H9 (cell line): ENCODE measurements at regions not wholly inside any gene's neighbourhood (a gene's known extent, or its start where the extent isn't known, plus 50 kb on each side); places are given as distances from the start of the nearest gene placed in this dataset.

Source experiments
- DNase-seq: peaks from one replicate; pipeline ENCODE4 v3.0.0-alpha.2; 2017
- H2AFZ ChIP-seq: one replicate; pipeline ENCODE4 v1.6.1; 2013; ENCODE audit warnings: mild to moderate bottlenecking, low read length, control low read depth, moderate library complexity
- H2AK5ac ChIP-seq: 2 replicates; pipeline ENCODE4 v1.6.1; 2013; ENCODE audit warnings: low read length, control low read depth, mixed read lengths; ENCODE audit not compliant: insufficient read length
- H2BK120ac ChIP-seq: one replicate; pipeline ENCODE4 v1.6.1; 2013; ENCODE audit warnings: low read depth, mild to moderate bottlenecking, low read length, control low read depth, inconsistent platforms; ENCODE audit not compliant: poor library complexity, severe bottlenecking
- H2BK12ac ChIP-seq: 2 replicates; pipeline ENCODE4 v1.6.1; 2013; ENCODE audit warnings: low read length, control low read depth, mixed read lengths, low read depth; ENCODE audit not compliant: insufficient read length
- H2BK15ac ChIP-seq: 2 replicates; pipeline ENCODE4 v1.6.1; 2013; ENCODE audit warnings: low read depth, low read length, control low read depth
- H2BK20ac ChIP-seq: one replicate; pipeline ENCODE4 v1.6.1; 2013; ENCODE audit warnings: low read depth, mild to moderate bottlenecking, low read length, control low read depth, inconsistent platforms; ENCODE audit not compliant: poor library complexity, severe bottlenecking
- H2BK5ac ChIP-seq: 2 replicates; pipeline ENCODE4 v1.6.1; 2013; ENCODE audit warnings: low read length, control low read depth, mixed read lengths; ENCODE audit not compliant: insufficient read length
- H3K14ac ChIP-seq: 2 replicates; pipeline ENCODE4 v1.6.1; 2013; ENCODE audit warnings: low read length, control low read depth; ENCODE audit not compliant: insufficient read depth
- H3K18ac ChIP-seq: 2 replicates; pipeline ENCODE4 v1.6.1; 2013; ENCODE audit warnings: low read depth, mild to moderate bottlenecking, mixed read lengths, low read length, control low read depth; ENCODE audit not compliant: insufficient read length
- H3K23ac ChIP-seq: 2 replicates; pipeline ENCODE4 v1.6.1; 2013; ENCODE audit warnings: low read length, control low read depth, mixed read lengths, low read depth; ENCODE audit not compliant: insufficient read length
- H3K23me2 ChIP-seq: 2 replicates; pipeline ENCODE4 v1.6.1; 2013; ENCODE audit warnings: low read depth, mild to moderate bottlenecking, mixed read lengths, low read length, control low read depth; ENCODE audit not compliant: insufficient read length, poor library complexity, severe bottlenecking
- H3K27ac ChIP-seq: 2 replicates; pipeline ENCODE4 v1.5.1; 2013; ENCODE audit warnings: low read length, control low read depth, mixed read lengths, low read depth; ENCODE audit not compliant: insufficient read length
- H3K27me3 ChIP-seq: 2 replicates; pipeline ENCODE4 v1.6.1; 2013; ENCODE audit warnings: low read length, control low read depth, inconsistent platforms; ENCODE audit not compliant: insufficient read depth
- H3K4ac ChIP-seq: 2 replicates; pipeline ENCODE4 v1.6.1; 2013; ENCODE audit warnings: low read depth, mild to moderate bottlenecking, control low read depth, inconsistent platforms, low read length, moderate library complexity
- H3K4me1 ChIP-seq: 2 replicates; pipeline ENCODE4 v1.6.1; 2013; ENCODE audit warnings: low read length, control low read depth, inconsistent platforms; ENCODE audit not compliant: insufficient read depth
- H3K4me2 ChIP-seq: 2 replicates; pipeline ENCODE4 v1.6.1; 2013; ENCODE audit warnings: low read length, control low read depth, mixed read lengths; ENCODE audit not compliant: insufficient read length, insufficient read depth
- H3K56ac ChIP-seq: 2 replicates; pipeline ENCODE4 v1.6.1; 2013; ENCODE audit warnings: low read depth, mild to moderate bottlenecking, mixed read lengths, low read length, control low read depth; ENCODE audit not compliant: insufficient read length
- H3K79me1 ChIP-seq: 2 replicates; pipeline ENCODE4 v1.6.1; 2013; ENCODE audit warnings: low read depth, mild to moderate bottlenecking, moderate library complexity, low read length, control low read depth, inconsistent platforms; ENCODE audit not compliant: insufficient read depth, poor library complexity, severe bottlenecking
- H3K79me2 ChIP-seq: 2 replicates; pipeline ENCODE4 v1.6.1; 2013; ENCODE audit warnings: low read length, control low read depth, inconsistent platforms; ENCODE audit not compliant: insufficient read depth
- H3K9ac ChIP-seq: 2 replicates; pipeline ENCODE4 v1.6.1; 2013; ENCODE audit warnings: low read length, control low read depth, mixed read lengths; ENCODE audit not compliant: insufficient read length; ENCODE audit errors: extremely low read depth
- H3K9me3 ChIP-seq: one replicate; pipeline ENCODE4 v1.6.1; 2013; ENCODE audit warnings: low read depth, low read length, inconsistent platforms; ENCODE audit not compliant: control insufficient read depth
- H3T11ph ChIP-seq: one replicate; pipeline ENCODE4 v1.6.1; 2013; ENCODE audit warnings: mild to moderate bottlenecking, low read length, control low read depth, inconsistent platforms
- H4K20me1 ChIP-seq: one replicate; pipeline ENCODE4 v1.6.1; 2013; ENCODE audit not compliant: control insufficient read depth, insufficient read length, insufficient read depth
- H4K5ac ChIP-seq: 2 replicates; pipeline ENCODE4 v1.6.1; 2013; ENCODE audit warnings: low read depth, mild to moderate bottlenecking, mixed read lengths, low read length, control low read depth; ENCODE audit not compliant: insufficient read length
- H4K8ac ChIP-seq: replicated peaks from 2 replicates; pipeline ENCODE4 v1.6.1; 2013; ENCODE audit warnings: low read length, control low read depth, mixed read lengths, low read depth; ENCODE audit not compliant: insufficient read length
- H4K91ac ChIP-seq: 2 replicates; pipeline ENCODE4 v1.6.1; 2013; ENCODE audit warnings: low read depth, mild to moderate bottlenecking, moderate library complexity, mixed read lengths, low read length, control low read depth; ENCODE audit not compliant: insufficient read length
- H3K27ac Mint-ChIP-seq, 3 experiments: 2 replicates in 2 of 3; 3 replicates in 1 of 3; pipeline ENCODE4 v1.8.0; 2020 to 2021; ENCODE audit warnings: mixed read lengths in 3 of 3, mild to moderate bottlenecking in 1 of 3, moderate library complexity in 1 of 3
- H3K27me3 Mint-ChIP-seq: 2 replicates; pipeline ENCODE4 v1.8.0; 2021; ENCODE audit warnings: low read depth, mild to moderate bottlenecking, moderate library complexity, mixed read lengths
- H3K36me3 Mint-ChIP-seq, 3 experiments: 2 replicates in 2 of 3; 3 replicates in 1 of 3; pipeline ENCODE4 v1.8.0; 2020 to 2021; ENCODE audit warnings: low read depth in 3 of 3, mixed read lengths in 3 of 3; ENCODE audit not compliant: insufficient read depth in 1 of 3
- H3K4me1 Mint-ChIP-seq, 2 experiments: 2 replicates each; pipeline ENCODE4 v1.8.0; 2020; ENCODE audit warnings: mixed read lengths in 2 of 2
- H3K4me3 Mint-ChIP-seq, 2 experiments: 2 replicates in 1 of 2; 3 replicates in 1 of 2; pipeline ENCODE4 v1.8.0; 2020 to 2021; ENCODE audit warnings: mild to moderate bottlenecking in 2 of 2, mixed read lengths in 2 of 2, moderate library complexity in 1 of 2
- H3K9me3 Mint-ChIP-seq, 2 experiments: 2 replicates in 1 of 2; 3 replicates in 1 of 2; pipeline ENCODE4 v1.8.0; 2020; ENCODE audit warnings: mild to moderate bottlenecking in 2 of 2, mixed read lengths in 2 of 2, moderate library complexity in 1 of 2
- WGBS: extraction: QIAGEN DNeasy Blood & Tissue Kit; methylation state at CpG from one replicate; pipeline ENCODE4 v1.1.7; 2013; ENCODE audit warnings: missing lambda C conversion rate, low lambda C conversion rate, mixed read lengths; ENCODE audit not compliant: insufficient read length; ENCODE audit errors: extremely low coverage; 5-methylcytosine and 5-hydroxymethylcytosine counted together
- TF ChIP-seq, protein P1 (sequence below): fragments of 200-600 bp; sonication (generic); conservative IDR thresholded peaks from 3 replicates; pipeline ENCODE4 v1.8.0; 2021; ENCODE audit warnings: antibody characterized with exemption, mild to moderate bottlenecking

DNA sequence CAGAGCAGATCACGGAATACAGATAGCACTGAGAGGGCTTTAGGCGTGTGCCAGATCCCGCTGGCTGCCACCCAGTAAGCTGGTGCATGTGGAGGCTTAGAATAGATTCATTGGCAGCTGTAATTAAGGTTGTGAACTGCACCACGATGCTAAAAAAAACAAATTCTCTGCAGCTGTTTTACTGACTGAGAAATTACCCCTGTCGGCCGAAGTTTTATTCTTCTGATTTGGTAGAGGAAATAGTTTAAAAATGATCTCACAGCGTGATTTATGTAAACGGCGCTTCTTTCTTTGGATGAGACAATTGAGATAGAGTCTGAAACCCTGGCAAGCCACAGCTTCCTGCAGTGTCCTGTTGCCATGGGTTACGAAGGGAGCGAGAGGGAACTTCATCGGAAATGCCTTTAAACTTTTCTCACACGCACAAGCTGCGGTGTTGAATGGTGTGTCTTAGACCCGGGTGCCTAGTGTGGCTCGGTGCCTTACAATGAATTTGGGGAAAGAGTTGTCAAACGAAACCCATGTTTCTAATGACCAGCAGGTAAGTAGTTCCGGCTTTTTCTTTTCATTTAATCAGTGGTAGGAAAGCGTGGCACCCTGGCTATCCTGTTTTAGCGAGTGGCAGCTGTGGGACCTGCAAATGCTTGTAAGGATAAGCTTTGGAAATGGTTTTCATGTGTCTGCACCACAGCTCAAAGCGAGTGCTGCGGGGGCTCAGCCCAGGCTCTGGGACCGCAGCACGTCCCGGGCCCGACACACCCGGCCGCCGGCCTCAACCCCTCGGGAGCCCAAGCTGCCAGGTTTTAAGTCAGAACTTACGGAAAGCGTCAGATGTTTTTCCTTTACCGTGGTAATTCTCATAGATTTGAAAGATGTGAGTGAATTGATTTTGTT lies 71.7 kb upstream of the HGFAC start:
- Mint-ChIP-seq H3K27me3 (peaks cover 17% of the 10 kb centered on the region), H3K4me1 (peaks cover 44 to 55% of the 10 kb centered on the region in 2 experiments), H3K4me3 (peak overlapping the region; percentile 39 to 72), H3K9me3 (0 out of 5 replicates have a peak, but pooled peaks cover 0 to 4% of the 10 kb centered on the region in 2 experiments), H3K36me3 (peaks cover 0 to 2% (median 0%) of the 10 kb centered on the region in 3 experiments; a peak in 3 of 7 replicates), H3K27ac (peak overlapping the region in 2 of 3 experiments; percentile 59 to 67; a peak in 3 of 7 replicates)
- H4K91ac ChIP-seq, result no peak overlapping the region
- H3K9me3 ChIP-seq, result no peaks in the 10 kb centered on the region
- no peaks in the 10 kb centered on the region for H3K79me1 ChIP-seq
- WGBS, result no CpG with 5 or more reads among the region's 33 CpGs
- no peak overlapping the region for H3K56ac ChIP-seq
- H4K8ac ChIP-seq, result no peak overlapping the region
- DNase-seq, result peak; percentile 70
- H2AK5ac ChIP-seq, result no peak overlapping the region
- H3K4me1 ChIP-seq, result peaks cover 8% of the 10 kb centered on the region; the same call in 1 of the 2 replicates
- no peak overlapping the region for H3K9ac ChIP-seq
- no peak overlapping the region for H2BK12ac ChIP-seq
- no peak overlapping the region for H4K5ac ChIP-seq
- H3T11ph ChIP-seq, result no peak overlapping the region
- H3K79me2 ChIP-seq, result no peaks in the 10 kb centered on the region
- TF ChIP-seq, protein P1, sequence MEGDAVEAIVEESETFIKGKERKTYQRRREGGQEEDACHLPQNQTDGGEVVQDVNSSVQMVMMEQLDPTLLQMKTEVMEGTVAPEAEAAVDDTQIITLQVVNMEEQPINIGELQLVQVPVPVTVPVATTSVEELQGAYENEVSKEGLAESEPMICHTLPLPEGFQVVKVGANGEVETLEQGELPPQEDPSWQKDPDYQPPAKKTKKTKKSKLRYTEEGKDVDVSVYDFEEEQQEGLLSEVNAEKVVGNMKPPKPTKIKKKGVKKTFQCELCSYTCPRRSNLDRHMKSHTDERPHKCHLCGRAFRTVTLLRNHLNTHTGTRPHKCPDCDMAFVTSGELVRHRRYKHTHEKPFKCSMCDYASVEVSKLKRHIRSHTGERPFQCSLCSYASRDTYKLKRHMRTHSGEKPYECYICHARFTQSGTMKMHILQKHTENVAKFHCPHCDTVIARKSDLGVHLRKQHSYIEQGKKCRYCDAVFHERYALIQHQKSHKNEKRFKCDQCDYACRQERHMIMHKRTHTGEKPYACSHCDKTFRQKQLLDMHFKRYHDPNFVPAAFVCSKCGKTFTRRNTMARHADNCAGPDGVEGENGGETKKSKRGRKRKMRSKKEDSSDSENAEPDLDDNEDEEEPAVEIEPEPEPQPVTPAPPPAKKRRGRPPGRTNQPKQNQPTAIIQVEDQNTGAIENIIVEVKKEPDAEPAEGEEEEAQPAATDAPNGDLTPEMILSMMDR, result no peak
- no peak overlapping the region for H3K27ac ChIP-seq
- H2BK20ac ChIP-seq, result no peak overlapping the region
- peaks cover 3% of the 10 kb centered on the region for H3K23me2 ChIP-seq
- H2BK5ac ChIP-seq, result no peak overlapping the region
- H3K27me3 ChIP-seq, result no peaks in the 10 kb centered on the region; the same call in 1 of the 2 replicates
- H2BK15ac ChIP-seq, result no peak overlapping the region
- H3K14ac ChIP-seq, result no peak overlapping the region
- no peak overlapping the region for H3K23ac ChIP-seq
- H3K4me2 ChIP-seq, result peak overlapping the region; percentile 30
- H2AFZ ChIP-seq, result no peak overlapping the region
- H3K4ac ChIP-seq, result no peak overlapping the region
- H4K20me1 ChIP-seq, result no peaks in the 10 kb centered on the region
- H2BK120ac ChIP-seq, result no peak overlapping the region
- no peak overlapping the region for H3K18ac ChIP-seq
